ENCODE measurements at regions not wholly inside any gene's neighbourhood (a gene's known extent, or its start where the extent isn't known, plus 50 kb on each side); places are given as distances from the start of the nearest gene placed in this dataset.

DNA sequence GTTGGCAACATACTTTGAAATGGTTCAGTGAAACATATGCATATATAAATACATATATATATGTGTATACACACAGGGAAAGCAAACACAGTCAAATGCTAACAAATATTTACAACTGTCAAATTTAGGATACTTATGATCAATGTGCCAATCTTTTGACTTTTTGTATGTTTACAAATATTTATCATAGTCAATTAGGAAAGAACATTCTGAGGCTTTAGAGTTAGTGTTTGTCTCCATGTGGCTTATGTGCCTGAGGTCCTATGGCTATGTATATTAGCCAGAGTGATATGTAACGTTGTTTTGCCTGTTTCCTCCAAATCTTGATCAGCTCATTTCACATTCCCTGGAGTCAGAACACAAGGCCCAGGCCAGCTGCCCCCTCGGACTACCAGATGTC is 126.5 kb upstream of the MAN1A1 start:
- Histone ChIP-seq H3K79me2 (ENCODE audit: insufficient read depth, low read length) (no peaks in the 10 kb centered on the region), H3K36me3 (replicated peaks in 1 of 2; ENCODE audit: control insufficient read depth in 1 of 2, insufficient read depth in 2 of 2, low read length in 2 of 2) (no peaks in the 10 kb centered on the region), H3K4me3 (replicated peaks in 1 of 3; ENCODE audit: low read depth in 2 of 3, low read length in 3 of 3) (no peak overlapping the region), H3K9me3 (replicated peaks in 1 of 2; ENCODE audit: control insufficient read depth in 1 of 2, insufficient read depth in 1 of 2, low read length in 2 of 2) (no peaks in the 10 kb centered on the region), H4K20me1 (ENCODE audit: insufficient read depth, low read length) (no peaks in the 10 kb centered on the region), H3K4me2 (replicated peaks; ENCODE audit: extremely low read depth, low read length, poor library complexity, severe bottlenecking) (no peak overlapping the region), H3K27me3 (ENCODE audit: control insufficient read depth in 2 of 2, insufficient read depth in 2 of 2, low read length in 2 of 2) (no peaks in the 10 kb centered on the region), H3K27ac (ENCODE audit: low read depth in 1 of 2, low read length in 2 of 2) (no peak overlapping the region), H3K9ac (ENCODE audit: insufficient read depth, low read length, poor library complexity, severe bottlenecking) (no peak overlapping the region), H2AFZ (ENCODE audit: insufficient read depth, low read depth, low read length, poor library complexity, severe bottlenecking) (no peak overlapping the region), H3K4me1 (ENCODE audit: control insufficient read depth in 1 of 2, insufficient read depth in 2 of 2, low read length in 2 of 2) (no peaks in the 10 kb centered on the region)
- 0% methylated on average over 1 of the region's 2 CpGs for WGBS (ENCODE audit: insufficient coverage)
- peaks cover 0 to 1% (median 0%) of the 10 kb centered on the region in 3 donors for H3K27me3 Mint-ChIP-seq (ENCODE audit: low read depth in 3 of 3)
- TF ChIP-seq CTCF (IDR thresholded peaks at IDR 0.05), result no peak
- H3K27ac Mint-ChIP-seq, result peak overlapping the region in 1 of 7 donors; percentile 74
- H3K4me3 Mint-ChIP-seq, result no peak overlapping the region
- H3K9me3 Mint-ChIP-seq, result peaks cover 0 to 2% (median 0%) of the 10 kb centered on the region in 7 donors
- no peak for DNase-seq
- intact Hi-C loops (cut with micrococcal nuclease), result no loop called here
- H3K4me1 Mint-ChIP-seq, result peaks cover 11% of the 10 kb centered on the region
- H3K36me3 Mint-ChIP-seq, result no peaks in the 10 kb centered on the region

DNA sequence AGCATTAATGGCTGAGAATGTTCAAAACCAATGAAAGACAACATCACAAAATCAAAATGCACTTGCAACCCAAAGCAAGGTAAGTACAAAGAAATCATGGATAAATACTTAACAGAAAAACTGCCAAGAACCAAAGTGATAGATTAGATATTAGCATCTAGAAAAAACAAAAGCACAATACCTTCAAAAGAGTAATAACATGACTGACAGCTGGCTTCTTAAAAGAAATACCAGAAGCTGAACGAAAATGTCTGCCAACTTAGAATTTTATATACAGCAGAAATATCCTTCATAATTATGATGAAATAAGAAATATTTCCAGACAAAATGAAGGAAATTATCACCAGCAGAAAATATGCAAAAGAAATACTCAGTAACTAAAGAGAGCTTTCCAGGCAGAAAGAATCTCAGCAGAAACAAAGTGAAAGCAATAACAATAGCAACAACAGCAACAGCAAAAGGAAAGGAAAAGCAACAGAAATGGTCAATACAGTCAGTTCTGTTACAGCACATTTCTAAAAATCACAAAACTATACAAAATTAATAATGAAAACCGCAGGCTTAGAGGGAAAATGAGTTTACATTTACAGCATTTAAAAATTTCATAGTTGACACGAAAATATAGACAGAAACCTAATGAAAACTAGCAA is 121.5 kb upstream of the MAN1A1 start:
- Mint-ChIP-seq H3K9me3 (peaks cover 0 to 4% (median 3%) of the 10 kb centered on the region in 7 donors), H3K27me3 (ENCODE audit: low read depth in 3 of 3) (no peaks in the 10 kb centered on the region), H3K4me1 (peaks cover 7% of the 10 kb centered on the region), H3K27ac (no peak overlapping the region), H3K36me3 (no peaks in the 10 kb centered on the region), H3K4me3 (no peak overlapping the region)
- intact Hi-C loops (cut with micrococcal nuclease), result no loop called here
- no peak for DNase-seq
- Histone ChIP-seq H2AFZ (ENCODE audit: insufficient read depth, low read depth, low read length, poor library complexity, severe bottlenecking) (no peak overlapping the region), H3K4me3 (replicated peaks in 1 of 3; ENCODE audit: low read depth in 2 of 3, low read length in 3 of 3) (no peak overlapping the region), H3K36me3 (replicated peaks in 1 of 2; ENCODE audit: control insufficient read depth in 1 of 2, insufficient read depth in 2 of 2, low read length in 2 of 2) (no peaks in the 10 kb centered on the region), H3K9ac (ENCODE audit: insufficient read depth, low read length, poor library complexity, severe bottlenecking) (no peak overlapping the region), H3K4me1 (ENCODE audit: control insufficient read depth in 1 of 2, insufficient read depth in 2 of 2, low read length in 2 of 2) (no peaks in the 10 kb centered on the region), H3K9me3 (replicated peaks in 1 of 2; ENCODE audit: control insufficient read depth in 1 of 2, insufficient read depth in 1 of 2, low read length in 2 of 2) (no peaks in the 10 kb centered on the region), H3K27me3 (ENCODE audit: control insufficient read depth in 2 of 2, insufficient read depth in 2 of 2, low read length in 2 of 2) (no peaks in the 10 kb centered on the region), H3K27ac (ENCODE audit: low read depth in 1 of 2, low read length in 2 of 2) (no peak overlapping the region), H4K20me1 (ENCODE audit: insufficient read depth, low read length) (no peaks in the 10 kb centered on the region), H3K4me2 (replicated peaks; ENCODE audit: extremely low read depth, low read length, poor library complexity, severe bottlenecking) (no peak overlapping the region), H3K79me2 (ENCODE audit: insufficient read depth, low read length) (no peaks in the 10 kb centered on the region)
- no peak for TF ChIP-seq CTCF (IDR thresholded peaks at IDR 0.05)
- no CpG with 5 or more reads among the region's 3 CpGs for WGBS (ENCODE audit: insufficient coverage)
